Skeletal muscle satellite cell (primary cell): ENCODE measurements at regions not wholly inside any gene's neighbourhood (a gene's known extent, or its start where the extent isn't known, plus 50 kb on each side); places are given as distances from the start of the nearest gene placed in this dataset.

ENCODE experiments used
- H3K27me3 ChIP-seq: 2 replicates; pipeline ENCODE4 v1.7.0; 2013; ENCODE audit warnings: low read length; ENCODE audit not compliant: control insufficient read depth, insufficient read depth
- H3K36me3 ChIP-seq: 2 replicates; pipeline ENCODE4 v1.7.0; 2013; ENCODE audit warnings: mild to moderate bottlenecking, control low read depth, low read length; ENCODE audit not compliant: insufficient read depth
- H3K4me1 ChIP-seq: 2 replicates; pipeline ENCODE4 v1.7.0; 2013; ENCODE audit warnings: low read length; ENCODE audit not compliant: control insufficient read depth, insufficient read depth
- H3K4me2 ChIP-seq: 2 replicates; pipeline ENCODE4 v1.7.0; 2013; ENCODE audit warnings: mild to moderate bottlenecking, low read length
- H3K4me3 ChIP-seq: 2 replicates; pipeline ENCODE4 v1.7.0; 2013; ENCODE audit warnings: low read length
- H3K9ac ChIP-seq: 2 replicates; pipeline ENCODE4 v1.7.0; 2013; ENCODE audit warnings: mild to moderate bottlenecking, low read depth, low read length, moderate library complexity
- H3K9me3 ChIP-seq: replicated peaks from 2 replicates; pipeline ENCODE4 v1.7.0; 2013; ENCODE audit warnings: mild to moderate bottlenecking, control low read depth, low read length

DNA sequence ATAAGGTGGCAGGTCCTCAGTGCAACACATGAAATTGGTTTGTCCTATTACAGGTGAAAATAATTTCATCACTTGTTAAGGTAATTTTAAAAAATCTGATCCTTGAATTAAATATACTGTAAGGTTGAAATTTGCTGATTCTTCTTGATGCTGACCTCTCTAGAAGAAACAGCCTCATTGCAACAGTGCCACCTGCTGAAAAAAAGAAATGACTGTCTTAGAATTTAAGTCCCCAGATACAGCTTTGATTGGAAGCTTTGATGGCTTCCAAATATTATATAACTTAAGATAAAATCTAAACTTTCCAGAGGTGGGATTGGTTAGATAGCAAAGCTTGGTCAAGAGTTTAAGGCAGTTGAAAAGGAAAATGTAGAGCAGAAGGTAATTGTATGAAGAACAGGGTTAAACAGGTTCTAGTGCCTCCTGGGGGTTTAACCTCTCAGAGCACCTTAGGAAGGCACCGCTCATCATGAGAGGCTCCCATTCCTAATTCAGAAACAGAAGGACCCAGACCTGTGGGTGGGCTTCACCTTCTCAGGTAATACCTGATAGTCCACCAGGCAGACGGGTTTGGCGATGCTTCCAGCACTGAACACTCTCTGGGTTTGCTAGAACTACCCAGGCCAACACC lies 401.0 kb downstream of the PAX1 start:
- no peak overlapping the region for H3K4me2 ChIP-seq
- H3K9ac ChIP-seq = no peak overlapping the region

GRCh38 chr20:22101606-22102005 lies 396.1 kb downstream of the PAX1 start:
- Histone ChIP-seq H3K4me1 (no peaks in the 10 kb centered on the region), H3K9me3 (no peaks in the 10 kb centered on the region), H3K27me3 (no peaks in the 10 kb centered on the region), H3K36me3 (no peaks in the 10 kb centered on the region), H3K4me3 (no peak overlapping the region), H3K9ac (no peak overlapping the region), H3K4me2 (no peak overlapping the region)

More for the DNA sequence above, 401.0 kb downstream of the PAX1 start:
- no peaks in the 10 kb centered on the region for H3K27me3 ChIP-seq
- no peaks in the 10 kb centered on the region for H3K9me3 ChIP-seq
- H3K4me1 ChIP-seq = no peaks in the 10 kb centered on the region
- H3K36me3 ChIP-seq = no peaks in the 10 kb centered on the region
- no peak overlapping the region for H3K4me3 ChIP-seq

DNA sequence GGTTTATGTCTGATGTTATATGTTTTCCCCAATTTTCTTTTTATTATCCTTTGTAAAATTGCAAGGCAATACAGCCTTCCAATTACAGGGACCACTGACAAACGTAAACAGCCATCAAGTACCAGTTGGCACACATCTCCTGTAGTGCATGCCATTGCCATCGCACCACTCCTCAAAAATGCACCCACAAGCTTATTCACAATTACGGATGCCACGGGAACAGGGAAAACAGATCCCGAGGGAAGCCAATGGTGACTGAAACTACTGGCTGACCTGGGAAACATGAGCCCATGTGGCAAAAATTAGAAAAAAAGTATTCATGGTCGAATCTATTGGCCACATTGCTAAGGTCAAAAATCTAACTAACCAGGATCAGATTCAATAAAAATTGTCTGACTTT lies 395.2 kb downstream of the PAX1 start:
- Histone ChIP-seq H3K9ac (no peak overlapping the region), H3K9me3 (no peaks in the 10 kb centered on the region), H3K4me2 (no peak overlapping the region), H3K36me3 (no peaks in the 10 kb centered on the region), H3K4me1 (no peaks in the 10 kb centered on the region), H3K4me3 (no peak overlapping the region), H3K27me3 (no peaks in the 10 kb centered on the region)

- Histone ChIP-seq H3K27me3 (no peaks in the 10 kb centered on the region), H3K9ac (no peak overlapping the region), H3K9me3 (no peaks in the 10 kb centered on the region), H3K4me3 (no peak overlapping the region), H3K4me2 (no peak overlapping the region), H3K4me1 (no peaks in the 10 kb centered on the region), H3K36me3 (no peaks in the 10 kb centered on the region)
Measured at GRCh38 chr20:22099348-22099747, 393.9 kb downstream of the PAX1 start.

GRCh38 chr20:22098511-22098910 lies 393.0 kb downstream of the PAX1 start:
- no peaks in the 10 kb centered on the region for H3K4me1 ChIP-seq
- H3K27me3 ChIP-seq = no peaks in the 10 kb centered on the region
- H3K36me3 ChIP-seq = no peaks in the 10 kb centered on the region
- no peaks in the 10 kb centered on the region for H3K9me3 ChIP-seq
- H3K4me2 ChIP-seq = no peak overlapping the region
- no peak overlapping the region for H3K9ac ChIP-seq
- H3K4me3 ChIP-seq = no peak overlapping the region

- H3K27me3 ChIP-seq = no peaks in the 10 kb centered on the region
- H3K9ac ChIP-seq = no peak overlapping the region
- no peaks in the 10 kb centered on the region for H3K9me3 ChIP-seq
- no peaks in the 10 kb centered on the region for H3K4me1 ChIP-seq
- no peak overlapping the region for H3K4me3 ChIP-seq
- no peak overlapping the region for H3K4me2 ChIP-seq
- no peaks in the 10 kb centered on the region for H3K36me3 ChIP-seq
Measured at GRCh38 chr20:22093122-22093521, 387.7 kb downstream of the PAX1 start.

DNA sequence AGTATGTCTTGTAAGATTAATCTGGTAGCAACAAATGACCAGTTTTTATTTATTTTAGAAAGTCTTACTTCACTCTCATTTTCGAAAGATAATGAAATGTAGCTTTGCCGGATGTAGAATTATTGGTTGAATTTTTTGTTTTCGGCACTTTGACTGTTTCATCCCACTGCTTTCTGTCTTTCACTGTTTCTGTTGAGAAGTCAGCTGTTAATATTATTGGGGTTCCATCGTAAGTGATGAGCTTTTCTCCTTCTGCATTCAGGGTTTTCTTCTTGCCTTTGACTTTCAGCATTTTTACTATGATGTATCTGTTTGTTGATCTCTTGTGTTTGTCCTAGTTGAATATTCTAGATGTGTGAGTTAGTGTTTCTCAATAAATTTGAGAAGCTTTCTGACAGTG lies 383.4 kb downstream of the PAX1 start:
- Histone ChIP-seq H3K9ac (no peak overlapping the region), H3K4me2 (no peak overlapping the region), H3K27me3 (no peaks in the 10 kb centered on the region), H3K36me3 (no peaks in the 10 kb centered on the region), H3K9me3 (no peaks in the 10 kb centered on the region), H3K4me1 (no peaks in the 10 kb centered on the region), H3K4me3 (no peak overlapping the region)

- no peaks in the 10 kb centered on the region for H3K36me3 ChIP-seq
- H3K4me2 ChIP-seq = no peak overlapping the region
- no peaks in the 10 kb centered on the region for H3K4me1 ChIP-seq
- no peak overlapping the region for H3K9ac ChIP-seq
- no peak overlapping the region for H3K4me3 ChIP-seq
- no peaks in the 10 kb centered on the region for H3K27me3 ChIP-seq
- no peaks in the 10 kb centered on the region for H3K9me3 ChIP-seq
Measured at GRCh38 chr20:22080985-22081384, 375.5 kb downstream of the PAX1 start.

DNA sequence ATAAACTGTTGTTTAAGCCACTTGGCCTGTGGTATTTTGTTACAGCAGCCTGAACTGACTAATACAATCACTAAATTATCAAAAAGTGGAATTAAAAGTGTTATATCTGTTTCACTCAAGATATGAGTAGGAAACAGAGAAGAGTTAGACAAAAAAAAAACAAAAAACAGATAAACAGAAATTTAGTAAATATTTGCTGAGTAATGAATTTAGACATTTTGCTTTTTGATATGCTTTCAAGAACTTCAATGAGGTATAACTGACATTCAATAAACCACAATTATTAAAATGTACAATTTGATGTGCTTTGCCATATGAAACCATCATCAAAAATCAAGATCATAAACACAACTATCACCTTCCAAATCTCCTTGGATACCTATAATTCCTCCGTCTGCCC lies 369.2 kb downstream of the PAX1 start:
- no peaks in the 10 kb centered on the region for H3K9me3 ChIP-seq
- no peaks in the 10 kb centered on the region for H3K27me3 ChIP-seq
- no peaks in the 10 kb centered on the region for H3K4me1 ChIP-seq
- no peak overlapping the region for H3K9ac ChIP-seq
- no peak overlapping the region for H3K4me3 ChIP-seq
- H3K4me2 ChIP-seq = no peak overlapping the region
- H3K36me3 ChIP-seq = no peaks in the 10 kb centered on the region

- H3K9ac ChIP-seq = no peak overlapping the region
- no peaks in the 10 kb centered on the region for H3K4me1 ChIP-seq
- no peaks in the 10 kb centered on the region for H3K9me3 ChIP-seq
- H3K4me3 ChIP-seq = no peak overlapping the region
- no peaks in the 10 kb centered on the region for H3K27me3 ChIP-seq
- no peaks in the 10 kb centered on the region for H3K36me3 ChIP-seq
- no peak overlapping the region for H3K4me2 ChIP-seq
Measured at GRCh38 chr20:22071841-22072240, 366.4 kb downstream of the PAX1 start.

- H3K9me3 ChIP-seq = no peaks in the 10 kb centered on the region
- no peak overlapping the region for H3K4me3 ChIP-seq
- H3K4me1 ChIP-seq = no peaks in the 10 kb centered on the region
- no peak overlapping the region for H3K9ac ChIP-seq
- no peaks in the 10 kb centered on the region for H3K36me3 ChIP-seq
- no peak overlapping the region for H3K4me2 ChIP-seq
- H3K27me3 ChIP-seq = no peaks in the 10 kb centered on the region
Measured at GRCh38 chr20:22070610-22071058, 365.2 kb downstream of the PAX1 start.

GRCh38 chr20:22063753-22064152 lies 358.3 kb downstream of the PAX1 start:
- H3K9me3 ChIP-seq = no peaks in the 10 kb centered on the region

More at GRCh38 chr20:22063753-22064152, 358.3 kb downstream of the PAX1 start:
- H3K36me3 ChIP-seq = no peaks in the 10 kb centered on the region
- no peak overlapping the region for H3K4me3 ChIP-seq
- no peak overlapping the region for H3K4me2 ChIP-seq
- H3K9ac ChIP-seq = no peak overlapping the region
- H3K27me3 ChIP-seq = no peaks in the 10 kb centered on the region
- H3K4me1 ChIP-seq = no peaks in the 10 kb centered on the region
